Smooth muscle cell (in vitro differentiated cells): ENCODE measurements at regions not wholly inside any gene's neighbourhood (a gene's known extent, or its start where the extent isn't known, plus 50 kb on each side); places are given as distances from the start of the nearest gene placed in this dataset.
A peak's percentile ranks its signal among the peaks of the same experiment; 100 is the strongest.

ENCODE experiments used
- DNase-seq: peaks from one replicate; lab custom pipeline; 2025; ENCODE audit not compliant: unreplicated experiment; lab: John Stamatoyannopoulos, UW
- H2AFZ ChIP-seq: fragments of 200-600 bp; sonication (generic); 2 replicates; pipeline ENCODE4 v1.6.0; 2016; ENCODE audit warnings: antibody characterized with exemption, low read depth, mild to moderate bottlenecking
- H3F3A ChIP-seq: fragments of 200-600 bp; sonication (generic); 2 replicates; pipeline ENCODE4 v1.6.0; 2017; ENCODE audit warnings: antibody characterized with exemption, low read depth
- H3K27ac ChIP-seq: fragments of 200-600 bp; sonication (generic); 2 replicates; pipeline ENCODE4 v1.5.1; 2016; ENCODE audit warnings: low read depth, mild to moderate bottlenecking
- H3K27me3 ChIP-seq: fragments of 200-600 bp; sonication (generic); 2 replicates; pipeline ENCODE4 v1.6.1; 2016; ENCODE audit warnings: low read depth, mild to moderate bottlenecking
- H3K36me3 ChIP-seq: fragments of 200-600 bp; sonication (generic); 2 replicates; pipeline ENCODE4 v1.5.1; 2016; ENCODE audit warnings: low read depth
- H3K4me1 ChIP-seq: fragments of 200-600 bp; sonication (generic); 2 replicates; pipeline ENCODE4 v1.5.1; 2016; ENCODE audit warnings: low read depth
- H3K4me2 ChIP-seq: fragments of 200-600 bp; sonication (generic); 2 replicates; pipeline ENCODE4 v1.6.0; 2016; ENCODE audit warnings: mild to moderate bottlenecking
- H3K4me3 ChIP-seq: fragments of 200-600 bp; sonication (generic); 2 replicates; pipeline ENCODE4 v1.5.1; 2016; ENCODE audit warnings: mild to moderate bottlenecking
- H3K79me2 ChIP-seq: fragments of 200-600 bp; sonication (generic); 2 replicates; pipeline ENCODE4 v1.6.0; 2016; ENCODE audit warnings: low read depth, mild to moderate bottlenecking
- H3K9ac ChIP-seq: fragments of 200-600 bp; sonication (generic); 2 replicates; pipeline ENCODE4 v1.6.0; 2016; ENCODE audit warnings: low read depth
- H3K9me3 ChIP-seq: fragments of 200-600 bp; sonication (generic); replicated peaks from 2 replicates; pipeline ENCODE4 v1.5.1; 2016; ENCODE audit warnings: low read depth
- H4K20me1 ChIP-seq: fragments of 200-600 bp; sonication (generic); 2 replicates; pipeline ENCODE4 v1.6.0; 2016; ENCODE audit warnings: low read depth
- WGBS: methylation state at CpG from one replicate; pipeline ENCODE4 v1.1.7; 2016; ENCODE audit warnings: low lambda C conversion rate; 5-methylcytosine and 5-hydroxymethylcytosine counted together
- TF ChIP-seq, protein P1 (sequence below): fragments of 200-600 bp; sonication (generic); IDR thresholded peaks from 2 replicates; pipeline ENCODE4 v1.5.1; 2017; ENCODE audit warnings: borderline replicate concordance, mild to moderate bottlenecking, antibody characterized with exemption; ENCODE audit not compliant: insufficient read depth, poor library complexity, severe bottlenecking

DNA sequence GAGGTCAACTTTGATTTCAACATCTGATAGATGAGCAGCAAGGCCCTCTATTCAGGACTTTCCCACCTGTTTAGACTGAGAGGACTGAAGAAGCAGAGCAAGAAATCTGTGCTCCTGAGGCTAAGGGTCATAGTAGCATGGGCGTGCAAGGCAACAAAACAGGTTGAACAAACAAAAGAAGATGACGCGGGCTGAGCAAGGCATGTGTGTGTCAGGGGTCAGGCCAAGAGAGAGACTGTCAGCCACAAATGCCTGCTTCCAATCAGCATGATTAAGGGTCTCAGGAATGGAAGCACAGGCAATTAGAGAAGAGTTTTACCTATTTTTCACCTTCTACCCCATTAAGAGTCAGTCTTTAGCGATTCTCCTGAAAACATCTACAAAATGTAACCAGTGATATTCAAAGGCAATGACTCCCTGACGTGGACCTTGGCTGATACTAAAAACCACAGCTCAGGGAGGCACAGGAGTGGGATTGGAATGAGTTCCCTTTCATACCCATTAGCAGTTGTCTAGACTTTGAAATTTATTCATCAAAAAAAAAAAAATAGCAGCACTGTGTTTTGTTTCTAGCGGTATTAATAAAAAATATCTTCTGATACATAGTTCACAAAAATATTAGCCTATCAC, 81.9 kb downstream of the DYNAP start:
- Histone ChIP-seq H3K9ac (no peak overlapping the region), H3K36me3 (no peaks in the 10 kb centered on the region), H3K4me3 (no peak overlapping the region), H3K27ac (peak overlapping the region; percentile 33), H3K4me1 (no peaks in the 10 kb centered on the region), H3K9me3 (no peaks in the 10 kb centered on the region), H3F3A (no peaks in the 10 kb centered on the region), H3K79me2 (no peaks in the 10 kb centered on the region), H2AFZ (peak overlapping the region; percentile 14), H3K4me2 (no peak overlapping the region), H4K20me1 (no peaks in the 10 kb centered on the region), H3K27me3 (no peaks in the 10 kb centered on the region)
- TF ChIP-seq, protein P1, sequence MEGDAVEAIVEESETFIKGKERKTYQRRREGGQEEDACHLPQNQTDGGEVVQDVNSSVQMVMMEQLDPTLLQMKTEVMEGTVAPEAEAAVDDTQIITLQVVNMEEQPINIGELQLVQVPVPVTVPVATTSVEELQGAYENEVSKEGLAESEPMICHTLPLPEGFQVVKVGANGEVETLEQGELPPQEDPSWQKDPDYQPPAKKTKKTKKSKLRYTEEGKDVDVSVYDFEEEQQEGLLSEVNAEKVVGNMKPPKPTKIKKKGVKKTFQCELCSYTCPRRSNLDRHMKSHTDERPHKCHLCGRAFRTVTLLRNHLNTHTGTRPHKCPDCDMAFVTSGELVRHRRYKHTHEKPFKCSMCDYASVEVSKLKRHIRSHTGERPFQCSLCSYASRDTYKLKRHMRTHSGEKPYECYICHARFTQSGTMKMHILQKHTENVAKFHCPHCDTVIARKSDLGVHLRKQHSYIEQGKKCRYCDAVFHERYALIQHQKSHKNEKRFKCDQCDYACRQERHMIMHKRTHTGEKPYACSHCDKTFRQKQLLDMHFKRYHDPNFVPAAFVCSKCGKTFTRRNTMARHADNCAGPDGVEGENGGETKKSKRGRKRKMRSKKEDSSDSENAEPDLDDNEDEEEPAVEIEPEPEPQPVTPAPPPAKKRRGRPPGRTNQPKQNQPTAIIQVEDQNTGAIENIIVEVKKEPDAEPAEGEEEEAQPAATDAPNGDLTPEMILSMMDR = no peak
- DNase-seq = no peak
- WGBS = 73% methylated on average over 6 of the region's 6 CpGs

DNA sequence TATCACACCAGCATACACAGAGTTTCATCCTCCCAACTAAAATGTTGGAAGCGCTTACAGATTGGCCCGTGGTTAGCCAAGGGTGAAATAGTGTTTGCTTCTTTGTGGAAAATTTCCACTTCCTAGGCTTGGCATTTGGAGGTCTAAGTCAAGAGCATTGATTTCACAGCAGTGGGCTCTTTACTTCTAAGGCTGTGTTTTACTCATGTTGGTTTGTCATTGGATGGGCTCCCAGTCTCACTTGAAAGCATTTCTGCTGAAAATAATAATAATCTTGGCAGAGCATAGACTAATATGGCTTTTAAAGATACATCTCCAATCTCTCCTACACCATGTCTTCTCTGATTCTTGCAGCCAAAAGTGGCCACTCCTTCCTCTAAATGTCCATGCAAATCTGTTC, 82.9 kb downstream of the DYNAP start:
- TF ChIP-seq, protein P1 = no peak
- Histone ChIP-seq H3K36me3 (no peaks in the 10 kb centered on the region), H3K4me3 (no peak overlapping the region), H4K20me1 (no peaks in the 10 kb centered on the region), H3F3A (no peaks in the 10 kb centered on the region), H3K27me3 (no peaks in the 10 kb centered on the region), H3K79me2 (no peaks in the 10 kb centered on the region), H3K4me2 (no peak overlapping the region), H2AFZ (no peak overlapping the region), H3K27ac (no peak overlapping the region), H3K4me1 (no peaks in the 10 kb centered on the region), H3K9me3 (no peaks in the 10 kb centered on the region), H3K9ac (no peak overlapping the region)
- WGBS = 87% methylated on average over 2 of the region's 2 CpGs
- DNase-seq = no peak

DNA sequence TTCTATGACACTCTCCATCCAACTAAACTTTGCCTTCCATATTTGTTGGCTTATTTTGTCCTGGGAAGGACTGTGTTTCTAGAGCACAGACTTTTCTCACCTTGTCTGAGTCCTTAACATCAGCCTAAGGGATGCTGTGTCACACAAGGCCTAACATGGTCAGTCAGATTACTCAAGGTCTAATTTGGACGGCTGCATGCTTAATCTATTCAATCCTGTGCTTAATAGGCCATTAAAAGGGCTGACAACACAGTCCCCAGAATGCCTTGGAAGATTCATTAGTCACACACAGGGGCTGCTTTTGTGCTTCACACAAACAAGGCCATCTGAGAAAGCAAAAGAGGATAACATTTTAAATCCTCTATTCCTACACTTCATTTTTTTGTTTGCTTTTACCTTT, 84.0 kb downstream of the DYNAP start:
- Histone ChIP-seq H3K79me2 (no peaks in the 10 kb centered on the region), H2AFZ (peak overlapping the region; percentile 17), H3K4me2 (no peak overlapping the region), H3K36me3 (no peaks in the 10 kb centered on the region), H3K4me1 (no peaks in the 10 kb centered on the region), H4K20me1 (no peaks in the 10 kb centered on the region), H3K27me3 (no peaks in the 10 kb centered on the region), H3K9ac (no peak overlapping the region), H3K27ac (no peak overlapping the region), H3K4me3 (no peak overlapping the region), H3F3A (no peaks in the 10 kb centered on the region), H3K9me3 (no peaks in the 10 kb centered on the region)
- DNase-seq = no peak
- 4% methylated on average over 1 of the region's 1 CpG for WGBS
- TF ChIP-seq, protein P1 = no peak
